SK-N-MC (cell line): ENCODE measurements at regions not wholly inside any gene's neighbourhood (a gene's known extent, or its start where the extent isn't known, plus 50 kb on each side); places are given as distances from the start of the nearest gene placed in this dataset.

Experiments used
- EZH2 ChIP-seq: fragments of 200-600 bp; sonication (generic); IDR thresholded peaks from one replicate; pipeline ENCODE4 v1.6.1; 2017; ENCODE audit warnings: antibody characterized with exemption
- POLR2AphosphoS5 ChIP-seq: IDR thresholded peaks from 2 replicates; pipeline ENCODE4 v1.6.1; 2012; ENCODE audit warnings: mild to moderate bottlenecking, low read depth, low read length, borderline replicate concordance

DNA sequence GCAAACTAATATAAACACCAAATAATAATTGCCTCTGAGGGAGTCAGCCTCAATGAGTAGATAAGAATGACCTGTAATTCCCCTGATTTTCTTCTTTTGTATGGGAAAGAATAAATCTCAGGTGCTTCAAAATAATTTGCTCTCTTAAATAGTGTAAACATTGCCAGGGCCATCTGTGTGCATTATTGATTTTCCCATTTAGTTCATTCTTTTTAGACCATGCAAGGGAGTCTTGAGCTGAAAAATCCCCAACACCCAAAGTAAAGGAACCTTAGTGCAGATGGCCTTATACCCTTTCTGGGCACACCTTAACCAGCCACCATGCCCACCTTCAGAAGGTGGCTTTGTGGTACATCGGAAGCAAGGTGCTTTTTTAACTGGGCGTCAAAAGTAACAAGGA, 267.2 kb downstream of the TMEM114 start:
- no peak for TF ChIP-seq EZH2
- TF ChIP-seq POLR2AphosphoS5: no peak
